Lower leg skin (tissue), 3 donors: ENCODE measurements at regions not wholly inside any gene's neighbourhood (a gene's known extent, or its start where the extent isn't known, plus 50 kb on each side); places are given as distances from the start of the nearest gene placed in this dataset.

Experiments used
- POLR2A ChIP-seq, 2 donors: fragments of 450-650 bp; IDR thresholded peaks; one replicate each; pipeline ENCODE4 v1.6.1; 2016 to 2017; ENCODE audit warnings: antibody characterized with exemption in 2 of 2, mild to moderate bottlenecking in 1 of 2, moderate library complexity in 1 of 2
- TF ChIP-seq, protein P1 (sequence below), 3 donors: fragments of 450-650 bp; IDR thresholded peaks; one replicate each; pipeline ENCODE4 v1.5.1; 2016; ENCODE audit warnings: antibody characterized with exemption in 3 of 3, mild to moderate bottlenecking in 3 of 3, moderate library complexity in 2 of 3

DNA sequence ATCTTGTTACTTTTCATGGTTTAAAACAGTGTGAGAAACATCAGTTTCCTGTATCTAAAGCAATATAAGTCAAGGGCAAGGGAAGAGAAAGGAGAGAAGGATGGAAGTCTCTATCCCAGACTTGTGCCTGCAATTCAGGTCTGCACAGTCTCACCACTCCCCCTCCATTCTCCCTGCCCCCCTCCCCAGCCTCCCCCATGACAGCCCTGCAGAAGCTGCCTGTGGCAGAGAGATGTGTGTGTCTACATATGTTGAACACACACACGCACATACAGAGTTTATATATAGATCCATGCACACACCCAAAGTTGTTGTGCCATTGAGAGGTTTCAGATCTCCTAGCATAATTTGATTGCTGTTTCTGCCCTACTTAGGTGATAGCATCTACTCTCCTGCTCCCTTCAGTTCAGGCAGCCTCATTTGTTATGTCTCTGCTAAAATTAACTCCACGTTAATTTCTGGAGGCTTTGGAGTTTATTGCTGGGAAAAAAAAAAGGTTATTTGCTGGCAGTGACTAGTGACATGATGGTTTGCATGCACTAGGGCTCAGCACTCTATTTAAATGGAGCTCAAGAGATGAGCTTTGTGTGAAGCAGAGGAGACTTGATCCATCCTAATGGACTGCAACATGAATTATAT is 124.9 kb upstream of the SMYD2 start:
- no peak for TF ChIP-seq POLR2A (IDR thresholded peaks at IDR 0.05)
- TF ChIP-seq, protein P1, sequence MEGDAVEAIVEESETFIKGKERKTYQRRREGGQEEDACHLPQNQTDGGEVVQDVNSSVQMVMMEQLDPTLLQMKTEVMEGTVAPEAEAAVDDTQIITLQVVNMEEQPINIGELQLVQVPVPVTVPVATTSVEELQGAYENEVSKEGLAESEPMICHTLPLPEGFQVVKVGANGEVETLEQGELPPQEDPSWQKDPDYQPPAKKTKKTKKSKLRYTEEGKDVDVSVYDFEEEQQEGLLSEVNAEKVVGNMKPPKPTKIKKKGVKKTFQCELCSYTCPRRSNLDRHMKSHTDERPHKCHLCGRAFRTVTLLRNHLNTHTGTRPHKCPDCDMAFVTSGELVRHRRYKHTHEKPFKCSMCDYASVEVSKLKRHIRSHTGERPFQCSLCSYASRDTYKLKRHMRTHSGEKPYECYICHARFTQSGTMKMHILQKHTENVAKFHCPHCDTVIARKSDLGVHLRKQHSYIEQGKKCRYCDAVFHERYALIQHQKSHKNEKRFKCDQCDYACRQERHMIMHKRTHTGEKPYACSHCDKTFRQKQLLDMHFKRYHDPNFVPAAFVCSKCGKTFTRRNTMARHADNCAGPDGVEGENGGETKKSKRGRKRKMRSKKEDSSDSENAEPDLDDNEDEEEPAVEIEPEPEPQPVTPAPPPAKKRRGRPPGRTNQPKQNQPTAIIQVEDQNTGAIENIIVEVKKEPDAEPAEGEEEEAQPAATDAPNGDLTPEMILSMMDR (IDR thresholded peaks at IDR 0.05) = no peak
